ENCODE measurements at regions not wholly inside any gene's neighbourhood (a gene's known extent, or its start where the extent isn't known, plus 50 kb on each side); places are given as distances from the start of the nearest gene placed in this dataset.
"Not testable (repeated sequence)": the region's sequence is repeated elsewhere in the genome, so short reads cannot be mapped to it uniquely, and the experiment has no call there.

DNA sequence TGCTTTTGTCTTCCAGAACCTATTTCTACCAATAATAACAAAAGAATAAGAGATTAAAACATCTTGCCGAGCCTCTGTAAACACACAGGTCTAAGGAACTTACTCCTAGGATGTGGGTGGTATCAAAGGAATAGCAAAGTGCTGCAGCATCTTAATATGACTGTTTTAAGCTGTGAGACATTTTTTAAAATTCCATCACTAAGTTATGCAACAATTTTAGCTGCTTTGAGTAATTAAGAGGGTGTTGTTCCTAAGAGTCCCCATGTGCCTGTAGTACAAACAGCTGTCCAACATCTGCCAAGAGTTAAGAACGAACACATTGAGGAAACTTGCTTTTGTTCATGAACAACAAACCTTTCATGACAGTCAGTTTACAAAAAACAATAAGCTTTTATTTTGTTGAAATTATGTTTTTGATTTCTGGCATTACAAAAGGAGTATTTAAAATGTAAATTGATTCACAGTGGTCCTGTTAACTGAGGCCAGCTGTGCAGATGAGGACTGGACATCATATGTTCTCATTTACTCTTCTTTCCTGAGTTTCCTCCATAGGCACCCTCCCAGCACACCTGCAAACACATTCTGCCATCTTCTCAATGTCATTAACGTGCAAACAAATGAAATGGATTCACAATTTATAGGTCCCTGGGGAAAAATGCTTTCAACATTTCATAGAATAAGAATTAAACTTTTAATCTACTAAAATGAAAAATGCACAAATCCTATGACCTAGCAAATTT lies 337.3 kb upstream of the ARHGEF26 start:
- H3K4me3 ChIP-seq (ENCODE audit: low read length), result no peak overlapping the region

DNA sequence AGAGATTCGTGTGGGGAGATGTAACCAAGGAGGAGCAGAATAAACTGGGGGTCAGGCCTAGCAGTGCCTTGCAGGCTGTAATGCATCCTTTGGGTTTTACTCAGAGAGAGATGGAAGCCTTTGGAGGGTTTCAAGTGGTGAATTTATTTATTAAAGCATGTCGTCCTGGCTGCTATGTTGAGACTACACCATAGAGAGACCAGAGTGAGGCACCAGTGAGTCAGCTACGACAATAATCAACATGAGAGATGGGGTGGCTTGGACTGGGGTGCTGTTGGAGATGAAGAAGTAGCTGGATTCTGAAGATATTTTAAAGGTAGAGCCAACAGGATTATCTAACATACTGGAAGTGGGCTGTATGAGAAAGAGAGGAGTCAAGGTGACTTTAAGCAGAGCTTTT lies 335.3 kb upstream of the ARHGEF26 start:
- Histone ChIP-seq H3K36me3 (replicated peaks; ENCODE audit: low read depth, low read length) (no peaks in the 10 kb centered on the region), H3K27me3 (ENCODE audit: low read depth, low read length) (no peaks in the 10 kb centered on the region), H3K9ac (ENCODE audit: low read length) (no peak overlapping the region), H3K27ac (ENCODE audit: low read length) (no peak overlapping the region), H2AFZ (ENCODE audit: low read depth, low read length) (peak overlapping the region; percentile 63), H3K9me3 (ENCODE audit: insufficient read depth, low read length) (no peaks in the 10 kb centered on the region), H3K4me1 (ENCODE audit: low read length) (no peaks in the 10 kb centered on the region), H3K4me3 (ENCODE audit: low read length) (no peak overlapping the region), H4K20me1 (ENCODE audit: insufficient read depth, low read length) (no peaks in the 10 kb centered on the region), H3K4me2 (ENCODE audit: low read length) (no peak overlapping the region), H3K79me2 (ENCODE audit: low read length) (no peaks in the 10 kb centered on the region)
- no peak for TF ChIP-seq EZH2phosphoT487 (IDR thresholded peaks at IDR 0.05; ENCODE audit: low read depth)
- TF ChIP-seq, protein P1, sequence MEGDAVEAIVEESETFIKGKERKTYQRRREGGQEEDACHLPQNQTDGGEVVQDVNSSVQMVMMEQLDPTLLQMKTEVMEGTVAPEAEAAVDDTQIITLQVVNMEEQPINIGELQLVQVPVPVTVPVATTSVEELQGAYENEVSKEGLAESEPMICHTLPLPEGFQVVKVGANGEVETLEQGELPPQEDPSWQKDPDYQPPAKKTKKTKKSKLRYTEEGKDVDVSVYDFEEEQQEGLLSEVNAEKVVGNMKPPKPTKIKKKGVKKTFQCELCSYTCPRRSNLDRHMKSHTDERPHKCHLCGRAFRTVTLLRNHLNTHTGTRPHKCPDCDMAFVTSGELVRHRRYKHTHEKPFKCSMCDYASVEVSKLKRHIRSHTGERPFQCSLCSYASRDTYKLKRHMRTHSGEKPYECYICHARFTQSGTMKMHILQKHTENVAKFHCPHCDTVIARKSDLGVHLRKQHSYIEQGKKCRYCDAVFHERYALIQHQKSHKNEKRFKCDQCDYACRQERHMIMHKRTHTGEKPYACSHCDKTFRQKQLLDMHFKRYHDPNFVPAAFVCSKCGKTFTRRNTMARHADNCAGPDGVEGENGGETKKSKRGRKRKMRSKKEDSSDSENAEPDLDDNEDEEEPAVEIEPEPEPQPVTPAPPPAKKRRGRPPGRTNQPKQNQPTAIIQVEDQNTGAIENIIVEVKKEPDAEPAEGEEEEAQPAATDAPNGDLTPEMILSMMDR (IDR thresholded peaks at IDR 0.05; ENCODE audit: low read depth, low read length), result peak; percentile 40

More for the DNA sequence above, 337.3 kb upstream of the ARHGEF26 start:
- TF ChIP-seq, protein P1 (IDR thresholded peaks at IDR 0.05; ENCODE audit: low read depth, low read length), result no peak
- H3K27ac ChIP-seq (ENCODE audit: low read length), result no peak overlapping the region
- no peaks in the 10 kb centered on the region for H3K36me3 ChIP-seq (replicated peaks; ENCODE audit: low read depth, low read length)
- no peak overlapping the region for H3K4me2 ChIP-seq (ENCODE audit: low read length)
- H3K9me3 ChIP-seq (ENCODE audit: insufficient read depth, low read length), result no peaks in the 10 kb centered on the region
- no peaks in the 10 kb centered on the region for H4K20me1 ChIP-seq (ENCODE audit: insufficient read depth, low read length)
- H2AFZ ChIP-seq (ENCODE audit: low read depth, low read length), result no peak overlapping the region
- H3K9ac ChIP-seq (ENCODE audit: low read length), result no peak overlapping the region
- no peaks in the 10 kb centered on the region for H3K4me1 ChIP-seq (ENCODE audit: low read length)
- no peaks in the 10 kb centered on the region for H3K27me3 ChIP-seq (ENCODE audit: low read depth, low read length)
- no peaks in the 10 kb centered on the region for H3K79me2 ChIP-seq (ENCODE audit: low read length)

DNA sequence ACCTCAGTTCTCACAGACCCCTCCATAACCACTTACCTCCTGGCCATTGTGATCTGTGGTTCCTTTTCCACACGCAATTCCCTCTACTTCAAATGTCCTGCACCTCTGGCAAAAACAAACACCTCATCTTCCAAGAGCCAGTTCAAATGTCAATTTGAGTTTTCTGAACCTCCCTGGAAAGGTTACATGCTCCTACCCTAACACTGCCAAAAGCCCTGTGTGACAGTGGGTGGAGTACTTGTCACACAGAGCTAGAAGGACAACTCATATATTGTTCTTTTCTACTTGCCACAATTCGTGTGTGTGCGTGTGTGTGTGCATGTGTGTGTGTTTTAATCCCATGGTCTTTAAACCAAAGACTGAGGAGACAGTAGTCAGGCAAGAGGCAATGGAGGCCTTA lies 331.8 kb upstream of the ARHGEF26 start:
- H3K4me1 ChIP-seq (ENCODE audit: low read length), result no peaks in the 10 kb centered on the region
- no peaks in the 10 kb centered on the region for H4K20me1 ChIP-seq (ENCODE audit: insufficient read depth, low read length)
- H3K36me3 ChIP-seq (replicated peaks; ENCODE audit: low read depth, low read length), result no peaks in the 10 kb centered on the region
- no peak overlapping the region for H2AFZ ChIP-seq (ENCODE audit: low read depth, low read length)
- H3K9me3 ChIP-seq (ENCODE audit: insufficient read depth, low read length), result no peaks in the 10 kb centered on the region
- no peak overlapping the region for H3K27ac ChIP-seq (ENCODE audit: low read length)
- H3K27me3 ChIP-seq (ENCODE audit: low read depth, low read length), result no peaks in the 10 kb centered on the region
- TF ChIP-seq EZH2phosphoT487 (IDR thresholded peaks at IDR 0.05; ENCODE audit: low read depth), result no peak
- TF ChIP-seq, protein P1 (IDR thresholded peaks at IDR 0.05; ENCODE audit: low read depth, low read length), result no peak
- no peak overlapping the region for H3K4me2 ChIP-seq (ENCODE audit: low read length)
- H3K9ac ChIP-seq (ENCODE audit: low read length), result no peak overlapping the region
- H3K79me2 ChIP-seq (ENCODE audit: low read length), result no peaks in the 10 kb centered on the region
- H3K4me3 ChIP-seq (ENCODE audit: low read length), result no peak overlapping the region

DNA sequence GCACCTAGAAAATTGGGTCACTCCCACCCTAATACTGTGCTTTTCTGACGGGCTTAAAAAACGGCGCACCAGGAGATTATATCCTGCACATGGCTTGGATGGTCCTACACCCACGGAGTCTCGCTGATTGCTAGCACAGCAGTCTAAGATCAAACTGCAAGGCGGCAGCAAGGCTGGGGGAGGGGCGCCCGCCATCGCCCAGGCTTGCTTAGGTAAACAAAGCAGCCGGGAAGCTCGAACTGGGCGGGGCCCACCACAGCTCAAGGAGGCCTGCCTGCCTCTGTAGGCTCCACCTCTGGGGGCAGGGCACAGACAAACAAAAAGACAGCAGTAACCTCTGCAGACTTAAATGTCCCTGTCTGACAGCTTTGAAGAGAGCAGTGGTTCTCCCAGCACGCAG lies 324.1 kb upstream of the ARHGEF26 start:
- H3K27me3 ChIP-seq (ENCODE audit: low read depth, low read length); H4K20me1 ChIP-seq (ENCODE audit: insufficient read depth, low read length); H3K27ac ChIP-seq (ENCODE audit: low read length); H3K4me2 ChIP-seq (ENCODE audit: low read length); H2AFZ ChIP-seq (ENCODE audit: low read depth, low read length); H3K4me3 ChIP-seq (ENCODE audit: low read length); H3K36me3 ChIP-seq (replicated peaks; ENCODE audit: low read depth, low read length); H3K4me1 ChIP-seq (ENCODE audit: low read length); H3K9me3 ChIP-seq (ENCODE audit: insufficient read depth, low read length); H3K79me2 ChIP-seq (ENCODE audit: low read length); H3K9ac ChIP-seq (ENCODE audit: low read length): not testable (repeated sequence)
